Activated naive CD8-positive, alpha-beta T cell (primary cell): ENCODE measurements at regions not wholly inside any gene's neighbourhood (a gene's known extent, or its start where the extent isn't known, plus 50 kb on each side); places are given as distances from the start of the nearest gene placed in this dataset.
"Not testable (repeated sequence)": the region's sequence is repeated elsewhere in the genome, so short reads cannot be mapped to it uniquely, and the experiment has no call there.

Source experiments
- H3K27ac Mint-ChIP-seq: one replicate; pipeline ENCODE4 v1.8.0; 2021; ENCODE audit warnings: mixed read lengths
- H3K27me3 Mint-ChIP-seq: one replicate; pipeline ENCODE4 v1.8.0; 2021; ENCODE audit warnings: mixed read lengths
- H3K36me3 Mint-ChIP-seq: one replicate; pipeline ENCODE4 v1.8.0; 2021; ENCODE audit warnings: mixed read lengths
- H3K4me1 Mint-ChIP-seq: one replicate; pipeline ENCODE4 v1.8.0; 2021; ENCODE audit warnings: low read depth, mixed read lengths
- H3K4me3 Mint-ChIP-seq: one replicate; pipeline ENCODE4 v1.8.0; 2021; ENCODE audit warnings: mild to moderate bottlenecking, mixed read lengths
- H3K9me3 Mint-ChIP-seq: one replicate; pipeline ENCODE4 v1.8.0; 2021; ENCODE audit warnings: low read depth, mixed read lengths

DNA sequence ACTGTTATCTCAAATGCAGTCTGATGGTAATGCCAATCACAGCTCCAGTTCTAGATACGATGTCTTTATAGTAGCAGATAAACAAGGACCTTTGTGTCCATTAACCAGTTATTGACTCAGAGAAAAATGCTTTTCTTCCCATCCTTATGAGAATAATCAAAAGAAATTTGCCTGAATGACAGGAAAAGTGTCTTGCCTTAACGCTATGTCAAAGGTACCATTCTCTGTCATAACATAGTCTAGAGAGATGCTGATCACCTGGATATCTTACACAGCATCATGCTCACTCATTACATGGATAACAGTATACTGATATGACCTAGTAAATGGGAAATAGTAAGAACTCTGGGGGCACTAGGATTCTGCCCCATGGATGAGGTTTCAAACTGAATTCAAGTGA is 151.7 kb upstream of the NEGR1 start:
- Mint-ChIP-seq H3K27me3 (no peaks in the 10 kb centered on the region), H3K4me3 (no peak overlapping the region), H3K9me3 (no peaks in the 10 kb centered on the region), H3K4me1 (no peaks in the 10 kb centered on the region), H3K36me3 (no peaks in the 10 kb centered on the region), H3K27ac (no peak overlapping the region)

DNA sequence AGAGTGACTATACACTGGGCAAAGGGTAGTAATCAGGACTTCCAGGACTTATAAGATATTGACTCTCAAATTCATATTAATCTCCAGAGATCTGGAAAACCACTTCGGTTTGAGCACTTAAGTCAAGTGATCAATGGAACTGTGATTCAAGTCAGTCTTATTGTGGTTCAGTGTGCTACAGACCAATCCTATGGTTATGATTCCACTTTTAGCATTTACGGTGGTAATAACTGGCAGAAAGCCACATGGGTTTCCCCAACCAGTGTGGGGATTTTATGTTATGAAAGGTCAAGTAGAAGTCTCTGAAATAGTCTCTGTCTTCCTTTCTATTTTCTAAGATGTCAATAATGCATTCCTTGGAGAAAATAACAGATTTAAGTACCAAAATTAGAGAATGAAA is 151.3 kb upstream of the NEGR1 start:
- H3K27me3 Mint-ChIP-seq: no peaks in the 10 kb centered on the region
- H3K4me1 Mint-ChIP-seq: no peaks in the 10 kb centered on the region
- H3K36me3 Mint-ChIP-seq: no peaks in the 10 kb centered on the region
- H3K9me3 Mint-ChIP-seq: no peaks in the 10 kb centered on the region
- H3K4me3 Mint-ChIP-seq: no peak overlapping the region
- H3K27ac Mint-ChIP-seq: no peak overlapping the region

DNA sequence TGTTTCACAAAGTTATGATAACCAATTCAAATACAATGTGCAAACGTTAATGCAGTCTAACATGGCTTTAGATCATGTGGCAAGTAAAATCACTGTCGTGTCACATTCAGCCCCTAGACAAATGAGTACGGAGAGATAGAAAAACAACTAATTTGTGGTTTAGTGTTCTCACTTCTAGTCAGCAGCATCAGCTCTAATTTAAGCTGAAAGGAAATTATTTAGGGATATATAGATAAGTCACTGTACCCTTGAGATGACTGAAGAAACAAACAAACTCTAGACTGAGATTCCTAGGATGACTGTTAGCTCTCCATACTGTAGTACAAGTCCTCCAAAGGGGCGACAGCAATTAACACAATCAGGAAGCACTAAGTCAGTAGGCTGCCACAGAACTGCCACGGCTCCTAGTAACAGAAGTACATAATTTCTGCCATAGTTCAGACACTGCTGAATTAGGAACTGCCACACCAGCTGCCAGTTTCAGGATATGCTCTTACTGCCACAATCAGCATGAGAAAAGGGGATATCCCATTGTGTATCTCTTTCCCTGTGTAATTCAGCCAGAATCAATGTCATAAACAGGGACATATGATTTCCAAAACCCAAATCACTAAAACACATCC is 150.4 kb upstream of the NEGR1 start:
- Mint-ChIP-seq H3K27ac (no peak overlapping the region), H3K4me1 (no peaks in the 10 kb centered on the region), H3K4me3 (no peak overlapping the region), H3K27me3 (no peaks in the 10 kb centered on the region), H3K9me3 (no peaks in the 10 kb centered on the region), H3K36me3 (no peaks in the 10 kb centered on the region)

DNA sequence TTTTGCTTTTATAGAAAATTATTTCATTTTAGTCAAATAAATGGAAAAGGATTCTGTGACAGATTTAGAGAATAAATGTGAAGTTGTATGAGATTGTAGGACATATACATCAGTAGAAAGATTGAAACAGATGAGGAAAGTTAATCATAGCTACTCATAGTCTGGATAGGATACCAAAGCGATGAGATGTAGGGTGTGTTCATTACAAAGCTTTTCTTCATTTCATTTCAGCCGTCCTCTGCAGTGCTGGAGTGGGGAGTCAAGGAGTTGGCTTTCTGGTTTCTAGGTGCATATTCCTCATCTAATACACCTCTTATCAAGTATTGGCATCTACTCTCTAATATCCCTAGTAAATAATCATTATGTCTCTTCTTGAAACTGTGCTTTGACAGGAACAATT is 149.5 kb upstream of the NEGR1 start:
- Mint-ChIP-seq H3K36me3 (no peaks in the 10 kb centered on the region), H3K4me1 (no peaks in the 10 kb centered on the region), H3K27me3 (no peaks in the 10 kb centered on the region), H3K4me3 (no peak overlapping the region), H3K9me3 (no peaks in the 10 kb centered on the region), H3K27ac (no peak overlapping the region)

DNA sequence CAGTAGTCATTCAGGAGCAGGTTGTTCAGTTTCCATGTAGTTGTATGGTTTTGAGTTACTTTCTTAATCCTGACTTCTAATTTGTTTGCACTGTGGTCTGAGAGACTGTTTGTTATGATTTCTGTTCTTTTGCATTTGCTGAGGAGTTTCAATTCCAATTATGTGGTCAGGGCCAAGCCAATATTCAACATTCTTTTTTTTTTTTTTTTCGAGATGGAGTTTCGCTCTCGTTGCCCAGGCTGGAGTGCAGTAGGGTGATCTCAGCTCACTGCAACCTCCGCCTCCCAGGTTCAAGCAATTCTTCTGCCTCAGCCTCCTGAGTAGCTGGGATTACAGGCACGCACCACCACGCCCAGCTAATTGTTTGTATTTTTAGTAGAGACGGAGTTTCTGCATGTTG is 145.9 kb upstream of the NEGR1 start:
- not testable (repeated sequence) for H3K4me1 Mint-ChIP-seq, H3K9me3 Mint-ChIP-seq, H3K4me3 Mint-ChIP-seq, H3K27ac Mint-ChIP-seq, H3K27me3 Mint-ChIP-seq, H3K36me3 Mint-ChIP-seq

DNA sequence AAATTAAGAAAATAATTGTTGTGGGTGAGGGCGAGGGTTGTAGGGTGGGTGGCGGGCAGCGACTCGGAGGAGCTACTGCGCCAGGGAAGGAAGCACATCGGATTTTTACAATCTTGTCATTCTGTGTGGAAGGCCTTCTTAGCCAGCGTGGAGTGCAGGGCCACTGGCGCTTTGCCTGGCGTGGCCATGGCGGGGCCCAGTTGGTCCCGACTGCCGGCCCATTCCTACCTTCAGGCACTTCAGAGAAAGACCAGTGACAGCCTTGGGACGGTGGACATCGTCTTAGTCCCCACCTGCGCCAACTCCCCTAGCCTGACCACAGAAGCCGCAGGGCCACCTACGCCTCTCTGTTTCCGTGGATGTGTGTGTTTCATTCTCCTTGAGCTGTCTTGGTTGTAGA is 136.9 kb upstream of the NEGR1 start:
- Mint-ChIP-seq H3K27ac (no peak overlapping the region), H3K36me3 (no peaks in the 10 kb centered on the region), H3K9me3 (peaks cover 3% of the 10 kb centered on the region), H3K4me3 (no peak overlapping the region), H3K4me1 (no peaks in the 10 kb centered on the region), H3K27me3 (no peaks in the 10 kb centered on the region)

DNA sequence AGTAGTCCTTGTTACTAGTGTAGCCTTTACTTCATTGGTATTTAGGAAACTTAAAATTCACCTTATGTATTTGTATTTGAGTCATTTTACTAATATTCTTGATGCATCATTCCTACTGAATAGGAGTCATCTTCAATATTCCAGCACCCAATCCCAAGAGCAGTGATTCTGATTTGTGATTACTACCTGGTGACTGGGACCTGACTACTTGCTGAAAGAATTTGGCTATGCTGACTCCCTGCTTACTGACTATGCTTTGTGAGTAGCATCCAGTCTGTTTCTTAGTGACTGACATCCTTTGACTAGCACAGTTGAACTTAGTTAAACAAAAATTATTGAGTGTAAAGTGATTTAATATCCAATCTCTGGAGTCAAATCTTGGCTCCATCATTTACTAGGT is 129.9 kb upstream of the NEGR1 start:
- no peaks in the 10 kb centered on the region for H3K36me3 Mint-ChIP-seq
- no peak overlapping the region for H3K27ac Mint-ChIP-seq
- no peak overlapping the region for H3K4me3 Mint-ChIP-seq

DNA sequence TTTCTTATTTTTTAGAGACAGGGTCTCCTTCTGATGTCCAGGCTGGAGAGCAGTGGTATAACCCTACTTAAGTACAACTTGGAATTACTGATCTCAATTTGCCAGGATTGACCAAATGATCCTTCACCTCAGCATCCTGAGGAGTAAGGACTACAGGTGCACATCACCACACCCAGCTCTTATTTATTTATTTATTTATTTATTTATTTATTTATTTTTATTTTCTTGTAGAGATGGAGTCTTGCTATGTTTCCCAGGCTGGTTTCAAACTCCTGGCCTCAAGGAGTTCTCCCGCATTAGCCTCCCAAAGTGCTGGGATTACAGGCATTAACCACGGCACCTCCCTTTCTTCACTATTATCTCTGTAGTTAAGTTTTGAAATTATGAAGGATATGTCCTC is 117.5 kb upstream of the NEGR1 start:
- Mint-ChIP-seq H3K4me3 (no peak overlapping the region), H3K9me3 (no peaks in the 10 kb centered on the region), H3K27ac (no peak overlapping the region), H3K36me3 (no peaks in the 10 kb centered on the region), H3K4me1 (no peaks in the 10 kb centered on the region), H3K27me3 (no peaks in the 10 kb centered on the region)

More for the DNA sequence above, 129.9 kb upstream of the NEGR1 start:
- H3K27me3 Mint-ChIP-seq: no peaks in the 10 kb centered on the region
- no peaks in the 10 kb centered on the region for H3K9me3 Mint-ChIP-seq
- no peaks in the 10 kb centered on the region for H3K4me1 Mint-ChIP-seq

DNA sequence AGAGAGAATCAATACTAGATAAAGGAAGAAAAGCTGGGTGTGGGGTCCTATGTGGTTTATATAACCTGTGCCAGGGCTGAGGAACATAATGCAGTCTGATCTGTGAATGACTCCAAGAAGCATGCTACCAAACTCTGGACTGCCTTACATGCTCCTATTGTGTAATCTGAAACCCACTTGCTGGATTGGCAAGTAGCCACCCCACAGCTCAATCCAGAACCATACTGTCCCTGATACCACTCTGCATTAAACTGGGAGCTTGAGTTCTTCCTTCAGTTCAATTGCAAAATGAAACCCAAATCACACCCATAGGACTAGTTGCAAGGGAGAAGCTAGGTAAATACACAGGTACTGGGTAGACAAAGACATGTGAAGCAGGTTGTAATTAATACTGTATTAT is 115.4 kb upstream of the NEGR1 start:
- no peaks in the 10 kb centered on the region for H3K27me3 Mint-ChIP-seq
- H3K4me3 Mint-ChIP-seq: no peak overlapping the region
- no peaks in the 10 kb centered on the region for H3K9me3 Mint-ChIP-seq
- no peak overlapping the region for H3K27ac Mint-ChIP-seq
- no peaks in the 10 kb centered on the region for H3K36me3 Mint-ChIP-seq
- no peaks in the 10 kb centered on the region for H3K4me1 Mint-ChIP-seq

DNA sequence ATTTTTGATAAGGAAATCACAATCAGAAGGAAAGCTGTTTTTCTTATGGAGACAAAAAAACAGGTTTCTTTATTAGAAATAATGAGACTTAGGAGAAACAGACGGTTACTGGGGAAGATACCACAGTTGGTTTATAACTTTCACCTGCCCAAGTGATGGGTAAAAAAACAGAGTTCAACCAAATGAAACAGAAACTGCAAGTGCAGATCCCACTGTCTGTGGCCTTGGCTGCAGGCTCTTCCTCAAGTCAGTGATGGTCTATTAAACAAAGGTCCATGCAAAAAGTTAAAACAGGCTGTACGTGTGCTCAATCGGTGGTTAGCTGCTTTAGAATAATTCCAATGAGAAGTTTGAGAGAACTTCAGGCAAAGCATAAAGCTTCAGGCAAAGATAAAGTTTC is 112.1 kb upstream of the NEGR1 start:
- Mint-ChIP-seq H3K36me3 (no peaks in the 10 kb centered on the region), H3K4me3 (no peak overlapping the region), H3K27ac (no peak overlapping the region), H3K9me3 (no peaks in the 10 kb centered on the region), H3K4me1 (no peaks in the 10 kb centered on the region), H3K27me3 (peaks cover 1% of the 10 kb centered on the region)

DNA sequence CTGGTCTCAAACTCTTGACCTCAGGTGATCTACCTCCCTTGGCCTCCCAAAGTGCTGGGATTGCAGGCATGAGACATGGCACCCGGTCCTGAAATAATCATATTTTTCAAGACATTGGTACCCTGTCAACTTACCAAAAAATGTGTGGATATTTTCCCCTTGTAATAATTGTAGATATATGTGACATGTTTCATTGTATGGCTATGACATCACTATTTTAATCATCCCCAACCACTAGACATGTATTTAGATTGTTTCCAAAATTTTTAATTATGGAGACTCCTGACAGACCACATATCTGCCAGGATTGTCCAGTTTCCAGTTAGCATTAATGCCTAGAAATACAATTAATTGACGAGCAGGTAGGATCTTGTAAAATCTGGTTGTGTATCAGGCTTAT is 96.7 kb upstream of the NEGR1 start:
- Mint-ChIP-seq H3K36me3 (no peaks in the 10 kb centered on the region), H3K27ac (no peak overlapping the region), H3K9me3 (no peaks in the 10 kb centered on the region), H3K4me3 (no peak overlapping the region), H3K4me1 (no peaks in the 10 kb centered on the region), H3K27me3 (no peaks in the 10 kb centered on the region)

DNA sequence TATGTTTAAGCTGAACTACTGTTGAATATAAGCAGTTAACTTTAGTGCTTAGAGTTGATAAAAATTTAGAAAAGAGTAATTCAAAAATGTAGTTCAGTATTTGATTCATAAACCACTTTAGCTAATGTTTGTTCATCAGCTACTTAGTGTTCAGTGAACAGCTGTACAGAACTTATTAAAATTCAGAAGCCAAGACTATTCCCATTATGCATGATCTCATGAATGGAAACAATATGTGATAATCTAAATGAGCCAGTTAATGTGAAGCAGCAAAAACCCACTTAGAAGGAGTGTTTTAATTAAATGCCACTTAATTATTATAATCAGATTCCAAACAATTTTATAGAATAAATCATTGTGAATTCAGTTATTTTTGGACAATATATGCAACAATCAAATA is 92.9 kb upstream of the NEGR1 start:
- Mint-ChIP-seq H3K4me3 (no peak overlapping the region), H3K27ac (no peak overlapping the region), H3K27me3 (no peaks in the 10 kb centered on the region), H3K36me3 (no peaks in the 10 kb centered on the region), H3K9me3 (no peaks in the 10 kb centered on the region), H3K4me1 (no peaks in the 10 kb centered on the region)

DNA sequence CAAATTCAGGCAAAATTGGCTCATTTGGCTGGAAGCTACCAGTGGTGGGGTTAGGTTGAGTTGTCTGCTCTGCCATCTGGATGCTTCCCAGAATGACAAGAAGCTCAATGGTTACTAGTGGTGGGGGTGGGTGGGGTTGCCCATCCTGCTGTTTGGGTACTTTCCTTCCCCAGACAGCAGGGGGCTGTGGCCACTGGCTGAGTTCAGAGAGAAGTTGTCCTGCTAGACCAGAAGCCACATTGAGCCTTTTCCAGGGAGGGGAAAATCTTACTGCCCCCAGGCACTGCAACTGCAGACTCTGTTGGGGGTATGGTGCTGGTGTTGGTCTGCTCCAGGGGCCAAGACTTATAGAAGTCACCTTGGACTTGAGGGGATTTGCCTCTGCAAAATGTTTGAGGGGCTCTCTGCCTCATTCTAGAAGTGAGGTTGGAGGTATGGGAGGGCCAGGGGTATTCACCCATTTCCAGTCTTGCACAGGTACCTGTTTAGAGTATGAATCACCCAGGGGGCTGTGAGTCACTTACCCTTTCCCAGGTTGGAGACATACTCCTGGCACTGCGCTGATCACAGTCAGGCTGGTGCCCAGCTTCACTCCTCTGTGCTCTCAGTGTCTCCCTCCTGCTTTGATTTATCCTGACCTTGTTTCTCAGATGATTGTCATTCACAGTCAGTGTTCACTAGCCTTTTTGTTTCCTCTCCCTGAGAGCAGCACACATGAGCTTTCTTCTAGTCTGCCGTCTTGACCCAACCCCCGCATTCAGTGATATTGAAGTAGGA is 89.1 kb upstream of the NEGR1 start:
- no peaks in the 10 kb centered on the region for H3K9me3 Mint-ChIP-seq
- H3K4me1 Mint-ChIP-seq: no peaks in the 10 kb centered on the region
- H3K36me3 Mint-ChIP-seq: no peaks in the 10 kb centered on the region
- H3K27ac Mint-ChIP-seq: no peak overlapping the region
- H3K4me3 Mint-ChIP-seq: no peak overlapping the region
- H3K27me3 Mint-ChIP-seq: no peaks in the 10 kb centered on the region

DNA sequence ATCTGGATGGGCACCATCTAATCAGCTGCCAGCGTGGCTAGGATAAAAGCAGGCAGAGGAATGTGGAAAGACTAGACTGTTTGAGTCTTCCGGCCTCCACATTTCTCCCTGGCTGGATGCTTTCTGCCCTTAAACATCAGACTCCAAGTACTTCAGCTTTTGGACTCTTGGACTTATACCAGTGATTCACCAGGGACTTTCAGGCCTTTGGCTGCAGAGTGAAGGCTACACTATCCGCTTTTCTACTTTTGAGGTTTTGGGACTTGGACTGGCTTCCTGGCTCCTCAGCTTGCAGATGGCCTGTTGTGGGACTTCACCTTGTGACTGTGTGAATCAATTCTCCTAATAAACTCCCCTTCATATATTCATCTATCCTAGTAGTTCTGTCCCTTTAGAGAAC is 88.5 kb upstream of the NEGR1 start:
- H3K36me3 Mint-ChIP-seq, H3K9me3 Mint-ChIP-seq, H3K27me3 Mint-ChIP-seq, H3K4me1 Mint-ChIP-seq, H3K4me3 Mint-ChIP-seq, H3K27ac Mint-ChIP-seq: not testable (repeated sequence)

DNA sequence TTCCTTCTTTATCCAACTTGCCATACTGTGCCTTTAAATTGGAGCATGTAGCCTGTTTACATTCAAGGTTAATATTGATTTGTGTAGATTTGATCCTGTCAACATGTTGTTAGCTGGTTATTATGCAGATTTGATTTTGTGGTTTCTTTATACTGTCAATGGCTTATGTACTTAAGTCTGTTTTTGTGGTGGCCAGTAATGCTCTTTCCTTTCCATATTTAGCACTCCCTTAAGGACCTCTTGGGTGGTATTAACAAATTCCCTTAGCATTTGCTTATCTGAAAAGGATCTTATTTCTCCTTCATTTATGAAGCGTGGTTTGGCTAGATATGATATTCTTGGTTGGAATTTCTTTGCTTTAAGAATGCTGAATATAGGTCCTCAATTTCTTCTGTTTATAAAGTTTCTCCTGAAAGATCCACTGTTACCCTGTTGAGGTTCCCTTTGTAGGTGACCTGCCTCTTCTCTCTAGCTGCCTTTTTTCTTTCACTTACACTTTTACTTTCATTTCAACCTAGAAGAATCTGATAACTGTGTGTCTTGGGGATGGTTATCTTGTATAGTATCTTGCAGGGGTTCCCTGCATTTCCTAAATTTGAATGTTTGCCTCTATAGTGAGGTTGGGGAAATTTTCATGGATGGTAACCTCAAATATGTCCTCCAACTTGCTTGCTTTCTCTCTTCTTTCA is 86.9 kb upstream of the NEGR1 start:
- no peak overlapping the region for H3K27ac Mint-ChIP-seq
- no peaks in the 10 kb centered on the region for H3K36me3 Mint-ChIP-seq
- no peaks in the 10 kb centered on the region for H3K9me3 Mint-ChIP-seq
- no peaks in the 10 kb centered on the region for H3K27me3 Mint-ChIP-seq
- no peaks in the 10 kb centered on the region for H3K4me1 Mint-ChIP-seq
- H3K4me3 Mint-ChIP-seq: no peak overlapping the region

DNA sequence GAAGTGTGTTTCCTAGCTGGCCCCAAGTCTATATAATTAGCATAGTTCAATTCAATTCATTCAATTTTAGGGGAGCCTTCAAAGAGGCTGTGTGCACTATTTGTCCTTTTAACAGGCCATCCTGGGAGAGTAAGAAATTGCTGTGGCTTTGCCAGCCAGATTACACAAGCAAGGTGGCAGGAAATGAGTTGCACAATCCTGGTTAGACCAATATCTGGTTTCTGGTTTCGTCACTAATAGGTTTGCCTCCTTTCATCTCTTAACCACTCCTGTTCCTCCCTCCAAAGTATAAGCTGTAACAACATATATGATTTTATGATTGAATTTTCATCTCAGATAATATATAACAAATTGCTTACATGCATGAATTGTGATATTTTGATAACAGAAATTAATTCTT is 84.1 kb upstream of the NEGR1 start:
- Mint-ChIP-seq H3K27ac (no peak overlapping the region), H3K9me3 (no peaks in the 10 kb centered on the region), H3K27me3 (no peaks in the 10 kb centered on the region), H3K4me3 (no peak overlapping the region), H3K36me3 (no peaks in the 10 kb centered on the region), H3K4me1 (no peaks in the 10 kb centered on the region)
